GM21619 (cell line): ENCODE measurements at regions not wholly inside any gene's neighbourhood (a gene's known extent, or its start where the extent isn't known, plus 50 kb on each side); places are given as distances from the start of the nearest gene placed in this dataset.
"Not testable (repeated sequence)": the region's sequence is repeated elsewhere in the genome, so short reads cannot be mapped to it uniquely, and the experiment has no call there.

Source experiments
- ATAC-seq: cut with Tn5 transposase; IDR thresholded peaks from one replicate; pipeline ENCODE4 v1.9.1; 2021; ENCODE audit not compliant: unreplicated experiment

DNA sequence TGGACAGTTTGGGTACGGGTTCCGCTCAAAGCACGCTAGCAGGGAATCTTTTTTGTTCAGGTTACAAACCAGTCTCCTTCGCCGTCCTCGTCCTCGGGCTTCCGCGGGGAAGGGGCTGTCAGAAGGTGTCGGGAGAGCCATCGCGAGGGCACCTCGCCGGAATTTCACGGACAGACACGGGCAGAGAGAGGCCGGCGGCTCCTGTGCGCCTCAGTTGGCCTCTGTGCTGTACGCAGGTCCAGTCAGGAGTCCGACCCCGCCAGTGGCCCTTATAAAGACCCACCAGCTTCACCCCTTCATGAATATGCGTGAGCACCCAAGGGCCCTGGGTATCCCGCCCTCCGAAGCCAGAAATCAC lies 362.1 kb upstream of the DEFB115 start:
- ATAC-seq, result not testable (repeated sequence)

DNA sequence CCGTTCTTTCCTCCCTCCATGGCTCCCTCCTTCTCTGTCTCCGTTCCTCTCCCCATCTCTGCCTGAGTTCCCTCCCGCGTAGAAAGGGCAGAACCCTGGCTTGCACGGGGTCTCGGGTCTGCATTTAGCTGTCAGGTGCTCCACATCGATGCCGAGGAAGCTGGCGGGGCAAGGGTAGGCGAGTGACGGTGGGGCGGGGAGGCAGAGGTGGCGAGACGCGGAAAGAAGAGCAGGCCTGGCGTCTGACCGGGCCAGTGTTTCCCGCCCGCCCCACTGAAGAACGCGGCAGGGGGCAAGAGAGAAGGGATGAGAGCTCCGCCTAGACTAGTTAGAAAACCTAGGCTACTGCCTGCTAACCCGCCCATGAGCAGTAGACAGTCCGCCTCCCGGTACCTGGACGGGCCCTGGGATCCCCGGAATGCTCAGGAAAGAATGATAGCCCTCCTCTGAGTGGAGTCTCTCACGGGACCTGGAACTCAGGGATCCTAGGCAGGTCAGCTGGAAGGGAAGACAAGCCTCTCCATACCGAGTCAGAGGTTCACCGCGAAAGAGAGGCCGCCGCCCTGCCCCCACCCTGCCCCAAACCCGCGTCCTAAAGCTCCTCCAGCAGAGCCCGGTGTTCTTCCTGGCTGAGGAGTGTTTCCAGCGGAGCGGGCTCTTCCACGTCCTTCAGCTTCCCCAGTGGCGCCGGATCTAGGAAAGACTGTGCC lies 357.9 kb upstream of the DEFB115 start:
- ATAC-seq, result not testable (repeated sequence)

DNA sequence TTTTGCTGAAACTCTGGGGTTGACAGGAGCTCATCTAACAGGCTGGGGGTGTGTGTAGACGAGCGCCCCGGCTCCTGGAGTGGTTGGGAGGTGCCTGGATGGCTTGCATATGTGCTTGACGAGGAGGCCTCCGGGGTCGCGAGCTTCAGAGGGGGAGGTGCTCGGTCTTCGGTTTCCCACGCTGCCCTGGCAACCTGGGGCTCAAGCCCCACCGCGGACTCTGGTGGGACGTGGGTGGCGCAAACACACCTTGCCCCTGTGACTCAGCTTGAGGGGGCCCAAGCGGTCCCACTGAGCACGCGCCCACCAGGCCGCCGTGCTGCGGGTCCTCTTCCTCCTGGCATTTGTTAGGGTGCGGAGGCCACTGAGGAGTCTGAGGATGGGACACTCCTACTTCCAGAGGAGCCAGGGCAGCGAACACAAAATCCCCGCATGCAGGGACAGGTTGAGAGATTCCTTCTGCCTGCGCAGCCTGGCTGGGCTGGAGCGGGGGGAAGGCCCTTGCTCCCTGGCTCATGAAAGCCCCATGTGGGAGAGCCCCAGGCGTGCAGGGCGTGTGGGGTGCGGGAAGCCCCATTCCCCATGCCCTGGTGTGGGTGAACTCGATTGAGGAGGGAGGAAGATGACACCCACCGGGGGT lies 357.3 kb upstream of the DEFB115 start:
- not testable (repeated sequence) for ATAC-seq

DNA sequence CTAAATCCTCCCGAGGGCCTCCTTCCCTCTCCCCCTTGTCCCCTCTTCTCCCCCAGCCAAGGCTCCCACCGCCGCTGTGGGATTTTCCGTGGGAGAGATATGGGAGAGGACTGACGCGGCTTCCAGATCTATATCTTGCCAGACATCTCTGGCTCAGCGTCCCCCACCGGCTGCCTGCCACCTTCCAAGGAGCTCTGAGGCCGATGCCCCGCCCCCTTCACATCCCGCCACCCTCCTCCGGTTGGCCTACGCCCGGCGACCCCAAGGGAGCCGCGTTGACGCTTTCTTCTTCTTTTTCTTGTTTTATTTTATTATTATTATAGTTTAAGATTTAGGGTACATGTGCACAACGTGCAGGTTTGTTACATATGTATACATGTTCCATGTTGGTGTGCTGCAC lies 352.2 kb upstream of the DEFB115 start:
- not testable (repeated sequence) for ATAC-seq

DNA sequence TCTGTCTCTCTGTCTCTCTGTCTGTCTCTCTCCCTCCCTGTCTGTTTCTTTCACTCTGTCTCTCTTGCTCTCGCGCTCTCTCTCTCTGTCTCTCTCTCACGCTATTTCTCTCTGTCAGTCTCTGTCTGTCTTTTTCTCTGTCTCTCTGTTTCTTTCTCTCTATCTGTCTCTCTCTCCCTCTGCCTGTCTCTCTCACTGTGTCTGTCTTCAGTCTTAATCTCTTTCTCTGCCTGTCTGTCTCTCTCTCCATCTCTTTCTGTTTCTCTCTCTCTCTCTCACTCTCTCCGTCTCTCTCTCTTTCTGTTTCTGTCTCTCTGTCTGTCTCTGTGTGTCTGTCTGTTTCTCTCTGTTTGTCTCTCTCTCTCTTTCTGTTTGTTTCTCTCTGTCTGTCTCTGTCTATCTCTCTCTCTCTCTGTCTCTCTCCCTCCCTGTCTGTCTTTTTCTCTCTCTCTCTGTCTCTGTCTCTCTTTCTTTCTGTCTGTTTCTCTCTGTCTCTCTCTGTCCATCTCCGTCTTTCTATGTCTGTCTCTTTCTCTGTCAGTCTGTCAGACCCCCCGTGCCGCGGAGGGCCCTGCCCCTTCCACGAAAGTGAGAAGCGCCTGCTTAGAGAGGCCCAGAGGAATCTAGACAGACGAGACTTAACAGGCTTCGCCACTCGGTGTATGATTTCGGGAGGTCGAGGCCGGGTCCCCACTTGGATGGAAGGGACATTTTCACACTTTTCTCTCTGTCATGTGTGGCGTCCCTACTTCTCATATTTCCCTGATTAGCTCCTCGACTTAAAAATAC lies 346.3 kb upstream of the DEFB115 start:
- no peak for ATAC-seq

DNA sequence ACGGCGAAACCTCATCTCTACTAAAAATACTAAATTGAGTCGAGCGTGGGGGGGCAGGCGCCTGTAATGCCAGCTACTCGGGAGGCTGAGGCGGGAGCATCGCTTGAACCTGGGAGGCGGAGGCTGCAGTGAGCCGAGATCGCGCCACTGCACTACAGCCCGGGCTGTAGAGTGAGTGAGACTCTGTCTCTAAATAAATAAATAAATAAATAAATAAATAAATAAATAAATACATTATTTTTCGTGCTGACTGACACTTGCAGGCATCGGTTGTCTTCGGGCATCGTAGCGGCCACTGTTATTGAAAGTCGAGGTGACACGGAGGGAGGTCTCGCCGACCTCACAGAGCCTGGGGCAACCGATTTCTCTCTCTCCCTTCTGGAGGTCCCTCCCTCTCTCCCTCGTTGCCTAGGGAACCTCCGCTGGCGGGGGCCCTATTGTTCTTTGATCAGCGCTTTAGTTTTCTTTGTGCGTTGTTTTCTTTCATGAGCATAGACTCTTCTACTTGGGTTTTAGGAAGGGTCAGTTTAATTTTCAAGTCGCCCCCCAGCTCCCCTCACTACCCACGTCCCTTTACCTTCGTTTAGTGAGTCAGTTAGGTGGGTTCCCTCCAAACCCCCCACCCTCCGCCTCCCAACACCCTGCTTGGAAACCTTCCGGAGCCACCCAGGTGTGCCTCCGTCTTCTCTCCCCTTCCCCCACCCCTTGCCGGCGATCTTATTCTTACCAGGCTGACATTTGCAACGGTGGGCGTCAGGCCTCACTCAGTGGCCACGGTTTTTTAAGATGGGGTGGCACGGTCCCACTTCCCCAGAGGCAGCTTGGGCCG lies 345.4 kb upstream of the DEFB115 start:
- ATAC-seq, result not testable (repeated sequence)

DNA sequence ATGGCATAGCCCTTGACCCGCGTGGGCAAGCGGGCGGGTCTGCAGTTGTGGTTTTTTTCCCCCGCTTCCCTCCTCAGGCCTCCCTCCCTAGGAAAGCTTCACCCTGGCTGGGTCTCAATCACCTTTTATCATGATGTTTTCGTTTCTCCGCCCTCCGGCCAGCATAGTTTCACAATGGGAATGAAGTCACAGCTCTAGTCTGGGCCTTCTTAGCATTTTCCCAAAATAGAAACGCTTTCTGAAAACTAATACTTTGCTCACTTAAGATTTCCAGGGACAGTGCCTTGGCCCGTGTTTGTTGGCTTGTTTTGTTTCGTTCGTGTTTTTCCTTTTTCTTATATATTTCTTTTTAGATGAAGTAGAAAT lies 344.8 kb upstream of the DEFB115 start:
- not testable (repeated sequence) for ATAC-seq

DNA sequence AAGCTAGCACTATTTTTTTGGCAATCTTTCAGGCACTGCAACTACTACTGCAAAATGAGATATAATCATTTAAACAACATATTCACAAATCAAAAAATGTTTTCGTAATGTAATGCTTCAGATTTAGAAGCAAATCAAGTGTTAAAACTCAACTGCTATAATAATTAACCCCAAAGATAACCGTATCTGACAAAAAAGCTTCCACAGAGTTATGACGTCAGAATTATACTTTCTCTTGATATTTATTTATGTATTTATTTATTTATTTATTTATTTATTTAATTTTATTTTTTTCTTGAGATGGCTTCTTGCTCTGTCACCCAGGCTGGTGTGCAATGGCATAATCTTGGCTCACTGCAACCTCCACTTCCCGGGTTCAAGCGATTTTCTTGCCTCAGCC lies 341.1 kb upstream of the DEFB115 start:
- ATAC-seq, result not testable (repeated sequence)

DNA sequence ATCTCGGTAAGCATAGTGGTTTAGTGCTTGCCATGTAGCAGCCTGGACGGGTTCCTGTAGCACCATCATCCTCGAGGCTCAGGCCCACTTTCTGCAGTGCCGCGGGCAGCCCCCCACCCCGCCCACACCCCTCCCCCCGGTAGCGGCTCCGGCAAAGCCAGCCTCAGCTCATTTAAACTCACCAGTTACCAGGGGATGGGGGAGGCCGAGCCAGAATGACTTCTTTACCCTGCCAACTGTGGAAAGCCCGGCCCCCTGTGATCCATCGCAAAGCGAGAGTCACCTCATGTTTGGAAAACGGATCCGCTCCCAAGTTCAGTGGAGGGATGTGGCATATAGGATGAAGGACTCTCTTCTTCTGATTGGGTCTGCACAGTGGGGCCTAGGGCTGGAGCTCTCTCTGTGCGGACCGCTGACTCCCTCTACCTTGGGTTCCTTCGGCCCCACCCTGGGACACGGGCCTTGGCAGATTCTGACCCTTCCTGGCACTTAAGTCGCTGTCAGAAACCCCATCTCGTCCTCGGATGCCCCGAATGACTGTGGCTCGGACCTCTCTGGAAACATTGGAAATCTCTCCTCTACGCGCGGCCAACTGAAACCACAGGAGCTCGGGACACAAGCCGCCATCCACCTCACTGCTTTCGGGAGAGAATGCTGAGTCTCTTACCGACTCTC lies 337.8 kb upstream of the DEFB115 start:
- ATAC-seq, result no peak

DNA sequence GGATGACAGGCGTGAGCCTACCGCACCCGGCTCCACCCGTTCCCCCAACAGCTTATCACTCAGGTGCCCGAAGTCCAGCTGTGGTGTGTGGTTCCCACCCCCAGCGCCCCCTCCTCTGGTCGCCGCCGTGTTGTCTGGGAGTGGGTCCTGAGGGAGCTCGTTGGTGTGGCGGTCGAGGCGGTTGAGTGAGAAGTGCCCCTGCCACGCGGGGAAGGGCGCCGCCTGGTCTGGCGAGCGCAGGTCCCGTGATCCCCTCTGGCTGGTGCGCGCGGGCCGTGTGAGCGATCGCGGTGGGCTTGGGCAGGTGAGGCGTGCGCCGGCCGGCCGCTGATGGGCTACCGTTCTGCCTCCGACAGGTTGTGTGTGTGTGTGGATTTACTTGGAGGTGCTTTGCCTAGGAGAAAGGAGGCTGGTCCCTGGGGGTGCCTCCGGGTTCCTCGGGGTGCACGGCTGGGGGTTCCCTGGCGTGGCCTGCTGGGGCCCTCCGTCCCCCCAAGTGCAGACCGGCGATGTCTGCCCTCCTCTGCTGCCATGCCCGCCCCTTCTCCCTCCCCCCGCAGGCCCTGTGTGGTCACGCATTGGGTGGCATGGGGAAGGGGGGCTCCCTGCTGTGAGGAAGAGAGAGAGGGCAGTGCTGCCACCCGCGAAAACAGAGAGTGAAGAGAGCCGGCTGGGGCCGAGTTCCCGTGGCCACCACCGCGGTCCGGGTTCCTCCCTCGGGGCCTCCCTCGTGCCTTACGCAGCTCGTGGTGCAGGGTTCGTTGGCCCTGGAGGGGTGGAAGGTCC lies 336.0 kb upstream of the DEFB115 start:
- no peak for ATAC-seq

DNA sequence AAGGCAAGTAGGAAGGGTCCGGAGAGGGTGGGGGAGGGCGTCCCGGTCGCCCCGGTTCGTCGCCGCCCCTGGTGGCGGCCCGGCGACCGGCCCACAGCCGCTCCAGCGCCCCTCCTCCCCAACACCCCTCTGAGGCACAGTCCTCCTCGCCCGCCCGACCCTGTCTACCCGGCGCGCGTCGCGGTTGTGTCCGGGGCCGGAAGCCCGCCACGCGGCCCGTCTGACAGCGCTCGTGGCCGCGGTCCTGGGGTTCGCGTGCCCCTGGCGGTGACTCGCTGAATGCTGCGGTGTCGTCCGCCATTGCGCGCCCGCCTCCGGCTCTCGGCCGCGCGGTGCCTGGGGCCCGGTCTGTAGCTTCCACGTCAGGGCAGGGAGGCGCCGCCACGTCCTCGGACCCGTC lies 335.3 kb upstream of the DEFB115 start:
- ATAC-seq, result no peak

DNA sequence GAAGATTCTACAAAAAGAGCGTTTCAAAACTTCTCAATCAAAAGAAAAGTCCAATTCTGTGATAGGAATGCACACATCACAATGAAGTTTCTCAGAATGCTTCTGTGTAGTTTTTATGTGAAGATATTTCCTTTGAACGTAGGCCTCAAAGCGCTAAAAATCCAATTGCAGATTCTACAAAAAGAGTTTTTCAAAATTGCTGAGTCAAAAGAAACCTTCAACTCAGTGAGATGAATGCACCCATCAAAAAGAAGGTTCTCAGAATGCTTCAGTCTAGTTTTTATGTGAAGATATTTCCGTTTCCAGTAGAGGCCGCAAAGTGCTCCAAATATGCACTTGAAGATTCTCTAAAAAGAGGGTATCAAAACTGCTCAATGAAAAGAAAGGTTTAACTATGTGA lies 319.7 kb upstream of the DEFB115 start:
- no peak for ATAC-seq

DNA sequence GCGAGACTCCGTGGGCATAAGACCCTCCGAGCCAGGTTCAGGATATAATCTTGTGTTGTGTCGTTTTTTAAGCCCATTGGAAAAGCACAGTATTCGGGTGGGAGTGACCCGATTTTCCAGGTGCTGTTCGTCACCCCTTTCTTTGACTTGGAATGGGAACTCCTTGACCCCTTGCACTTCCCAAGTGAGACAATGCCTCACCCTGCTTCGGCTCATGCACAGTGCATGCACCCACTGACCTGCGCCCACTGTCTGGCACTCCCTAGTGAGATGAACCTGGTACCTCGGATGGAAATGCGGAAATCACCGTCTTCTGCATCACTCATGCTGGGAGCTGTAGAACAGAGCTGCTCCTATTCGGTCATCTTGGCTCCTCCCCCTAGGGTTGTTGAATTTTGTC lies 307.7 kb upstream of the DEFB115 start:
- no peak for ATAC-seq

DNA sequence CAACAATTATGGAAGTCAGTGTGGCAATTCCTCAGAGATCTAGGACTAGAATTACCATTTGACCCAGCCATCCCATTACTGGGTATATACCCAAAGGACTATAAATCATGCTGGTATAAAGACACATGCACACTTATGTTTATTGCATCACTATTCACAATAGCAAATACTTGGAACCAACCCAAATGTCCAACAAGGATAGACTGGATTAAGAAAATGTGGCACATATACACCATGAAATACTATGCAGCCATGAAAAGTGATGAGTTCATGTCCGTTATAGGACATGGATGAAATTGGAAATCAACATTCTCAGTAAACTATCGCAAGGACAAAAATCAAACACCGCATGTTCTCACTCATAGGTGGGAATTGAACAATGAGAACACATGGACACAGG lies 306.4 kb upstream of the DEFB115 start:
- ATAC-seq, result not testable (repeated sequence)

DNA sequence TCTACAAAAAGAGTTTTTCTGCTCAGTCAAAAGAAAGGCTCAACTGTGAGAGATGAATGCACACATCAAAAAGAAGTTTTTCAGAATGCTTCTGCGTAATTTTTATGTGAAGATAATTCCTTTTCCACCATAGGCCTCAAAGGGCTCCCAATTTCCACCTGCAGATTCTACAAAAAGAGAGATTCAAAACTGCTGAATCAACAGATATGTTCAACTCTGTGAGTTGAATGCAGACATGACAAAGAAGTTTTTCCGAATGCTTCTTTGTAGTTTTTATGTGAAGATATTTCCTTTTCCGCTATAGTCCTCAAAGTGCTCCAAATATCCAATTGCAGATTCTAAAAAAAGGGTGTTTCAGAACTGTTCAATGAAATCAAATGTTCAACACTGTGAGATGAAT lies 300.8 kb upstream of the DEFB115 start:
- not testable (repeated sequence) for ATAC-seq

DNA sequence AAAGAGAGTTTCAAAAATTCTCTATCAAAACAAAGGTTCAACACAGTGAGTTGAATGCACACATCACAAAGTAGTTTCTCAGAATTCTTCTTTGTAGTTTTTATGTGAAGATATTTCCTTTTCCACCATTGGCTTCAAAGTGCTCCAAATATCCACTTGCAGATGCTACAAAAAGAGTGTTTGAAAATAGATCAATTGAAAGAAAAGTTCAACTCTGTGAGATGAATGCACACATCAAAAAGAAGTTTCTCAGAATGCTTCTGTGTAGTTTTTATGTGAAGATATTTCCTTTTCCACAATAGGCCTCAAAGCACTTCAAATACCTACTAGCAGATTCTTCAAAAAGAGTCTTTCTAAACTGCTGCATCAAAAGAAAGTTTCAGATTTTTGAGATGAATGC lies 298.3 kb upstream of the DEFB115 start:
- not testable (repeated sequence) for ATAC-seq

DNA sequence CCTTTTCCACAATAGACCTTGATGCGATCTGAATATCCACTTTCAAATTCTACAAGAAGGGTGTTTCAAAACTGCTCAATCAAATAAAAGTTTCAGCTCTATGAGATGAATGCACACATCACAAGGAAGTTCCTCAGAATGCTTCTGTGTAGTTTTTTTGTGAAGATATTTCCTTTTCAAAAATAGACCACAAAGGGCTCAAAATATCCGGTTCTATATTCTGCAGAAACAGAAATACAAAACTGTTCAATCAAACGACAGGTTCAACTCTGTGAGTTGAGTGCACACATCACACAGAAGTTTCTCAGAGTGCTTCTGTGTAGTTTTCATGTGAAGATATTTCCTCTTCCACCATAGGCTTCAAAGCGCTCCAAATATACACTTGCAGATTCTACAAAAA lies 293.9 kb upstream of the DEFB115 start:
- ATAC-seq, result no peak

DNA sequence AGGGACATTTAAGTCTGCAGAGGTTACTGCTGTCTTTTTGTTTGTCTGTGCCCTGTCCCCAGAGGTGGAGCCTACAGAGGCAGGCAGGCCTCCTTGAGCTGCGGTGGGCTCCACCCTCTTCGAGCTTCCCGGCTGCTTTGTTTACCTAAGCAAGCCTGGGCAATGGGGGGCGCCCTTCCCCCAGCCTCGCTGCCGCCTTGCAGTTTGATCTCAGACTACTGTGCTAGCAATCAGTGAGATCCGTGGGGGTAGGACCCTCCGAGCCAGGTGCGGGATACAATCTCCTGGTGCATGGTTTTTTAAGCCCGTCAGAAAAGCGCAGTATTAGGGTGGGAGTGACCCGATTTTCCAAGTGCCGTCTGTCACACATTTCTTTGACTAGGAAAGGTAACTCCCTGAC lies 281.6 kb upstream of the DEFB115 start:
- not testable (repeated sequence) for ATAC-seq

DNA sequence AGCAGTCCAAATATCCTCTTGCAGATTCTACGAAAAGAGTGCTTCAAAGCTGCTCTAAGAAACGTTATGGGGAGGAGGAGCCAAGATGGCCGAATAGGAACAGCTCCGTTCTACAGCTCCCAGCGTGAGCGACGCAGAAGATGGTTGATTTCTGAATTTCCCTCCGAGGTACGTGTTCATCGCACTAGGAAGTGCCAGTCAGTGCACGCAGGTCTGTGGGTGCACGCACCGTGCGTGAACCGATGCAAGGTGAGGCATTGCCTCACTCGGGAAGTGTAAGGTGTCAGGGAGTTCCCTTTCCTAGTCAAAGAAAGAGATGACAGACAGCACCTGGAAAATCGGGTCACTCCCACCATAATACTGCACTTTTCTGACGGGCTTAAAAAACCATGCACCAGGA lies 272.1 kb upstream of the DEFB115 start:
- no peak for ATAC-seq
